Stomach (tissue), 8 donors: ENCODE measurements at regions not wholly inside any gene's neighbourhood (a gene's known extent, or its start where the extent isn't known, plus 50 kb on each side); places are given as distances from the start of the nearest gene placed in this dataset.
A peak's percentile ranks its signal among the peaks of the same experiment; 100 is the strongest.

Source experiments
- DNase-seq, 2 donors: peaks; one replicate each; pipeline versions ENCODE4 v3.0.0 to v3.0.0-alpha.2; 2013 to 2019
- H3K27ac ChIP-seq, 5 donors: fragments of 200-600 bp in 4 of 5; sonication (generic) in 4 of 5; one replicate each; pipeline ENCODE4 v1.5.1; 2013 to 2019; ENCODE audit warnings: mild to moderate bottlenecking in 1 of 5, moderate library complexity in 1 of 5
- H3K27me3 ChIP-seq, 3 donors: fragments of 200-600 bp; sonication (generic); one replicate each; pipeline ENCODE4 v1.5.1; 2017 to 2019; ENCODE audit warnings: mixed run types in 1 of 3
- H3K36me3 ChIP-seq, 4 donors: fragments of 200-600 bp; sonication (generic); 1 replicate in 3 of 4; 2 replicates in 1 of 4; pipeline ENCODE4 v1.5.1; 2016 to 2019
- H3K4me1 ChIP-seq, 4 donors: fragments of 200-600 bp; sonication (generic); one replicate each; pipeline ENCODE4 v1.5.1; 2016 to 2019
- H3K4me3 ChIP-seq, 4 donors: fragments of 200-600 bp; sonication (generic) in 3 of 4; one replicate each; pipeline ENCODE4 v1.5.1; 2016 to 2019; ENCODE audit warnings: mild to moderate bottlenecking in 1 of 4
- H3K9me3 ChIP-seq, 4 donors: fragments of 200-600 bp; sonication (generic); one replicate each; pipeline ENCODE4 v1.5.1; 2016 to 2019
- CTCF ChIP-seq, 7 experiments: fragments of 450-650 bp in 4 of 7; fragments of 200-600 bp in 3 of 7; sonication (generic) in 3 of 7; IDR thresholded peaks; one replicate each; pipeline ENCODE4 v1.5.1; 2016 to 2019; ENCODE audit warnings: antibody characterized with exemption in 7 of 7, control low read depth in 2 of 7, mild to moderate bottlenecking in 1 of 7
- EP300 ChIP-seq: sonication (generic); formaldehyde crosslinking; IDR thresholded peaks from one replicate; pipeline ENCODE4 v1.6.1; 2017; ENCODE audit warnings: antibody characterized with exemption
- POLR2A ChIP-seq, 4 donors: fragments of 450-650 bp; IDR thresholded peaks; one replicate each; pipeline ENCODE4 v1.6.1; 2016; ENCODE audit warnings: antibody characterized with exemption in 4 of 4, control low read depth in 2 of 4, mild to moderate bottlenecking in 1 of 4, moderate library complexity in 1 of 4
- POLR2AphosphoS5 ChIP-seq, 3 donors: sonication (generic); formaldehyde crosslinking; IDR thresholded peaks; one replicate each; pipeline ENCODE4 v1.6.1; 2016; ENCODE audit warnings: antibody characterized with exemption in 3 of 3
- WGBS, 5 donors: extraction: QIAGEN DNeasy Blood & Tissue Kit in 3 of 5; methylation state at CpG; one replicate each; pipeline versions ENCODE4 v1.1.5 to v1.1.7; 2013 to 2018; 5-methylcytosine and 5-hydroxymethylcytosine counted together
- intact Hi-C: fragments of 100-400 bp; cut with DNase I; formaldehyde crosslinking; loops from one replicate; pipeline ENCODE4 v1.15.1; 2023; ENCODE audit warnings: low total_unique reads
- donor health status: healthy with polysubstance abuse.
- donor health status: Bipolar disorder and iron deficiency.
- donor health status: healthy.

- Histone ChIP-seq H3K27me3 (no peaks in the 10 kb centered on the region), H3K4me3 (no peak overlapping the region), H3K9me3 (peaks cover 0 to 4% (median 2%) of the 10 kb centered on the region in 4 donors), H3K36me3 (no peaks in the 10 kb centered on the region), H3K27ac (no peak overlapping the region), H3K4me1 (no peaks in the 10 kb centered on the region)
- DNase-seq = no peak
- WGBS, 5 donors = 76 to 89% (median 79%) methylated on average over 2 of the region's 2 CpGs
- intact Hi-C loops = no loop called here
- no peak for TF ChIP-seq CTCF (IDR thresholded peaks at IDR 0.05)
- no peak for TF ChIP-seq POLR2A (IDR thresholded peaks at IDR 0.05)
- no peak for TF ChIP-seq EP300
- no peak for TF ChIP-seq POLR2AphosphoS5 (IDR thresholded peaks at IDR 0.05)
Observed at GRCh38 chr9:32258482-32258881, 126.0 kb upstream of the ACO1 start.

DNA sequence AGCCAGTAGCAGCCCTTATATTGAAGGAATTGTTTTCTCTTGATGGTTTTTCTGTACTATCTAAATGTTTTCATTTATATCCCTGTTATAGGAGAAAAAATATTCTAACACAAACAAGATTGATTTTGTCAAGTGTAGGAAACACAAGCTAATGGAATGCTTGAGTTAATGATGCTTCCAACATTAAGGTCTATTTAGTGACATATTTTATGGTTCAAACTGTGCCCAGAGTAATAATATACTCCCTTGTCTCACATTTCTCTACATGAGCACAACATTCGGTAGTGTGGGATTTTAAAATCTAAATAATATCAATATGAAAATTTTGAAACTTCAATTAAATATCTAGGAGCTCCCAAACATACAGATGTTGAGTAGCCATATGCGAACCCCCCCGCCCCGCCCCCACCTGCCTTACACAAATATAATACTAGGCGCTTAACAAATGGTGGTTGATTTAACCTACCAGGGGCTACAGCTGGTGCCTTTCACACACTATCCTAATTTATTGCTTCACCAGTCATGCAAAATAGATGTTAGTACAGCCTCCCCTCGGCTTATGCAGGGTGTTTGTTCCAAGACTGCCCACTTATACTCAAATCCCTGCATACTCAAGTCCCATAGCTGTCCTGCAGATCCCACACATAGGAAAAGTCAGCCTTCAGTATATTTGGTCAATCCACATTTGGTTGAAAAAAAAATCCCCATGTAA lies 124.1 kb upstream of the ACO1 start:
- no peaks in the 10 kb centered on the region for H3K4me1 ChIP-seq
- intact Hi-C loops = no loop called here
- no peak overlapping the region for H3K27ac ChIP-seq
- H3K9me3 ChIP-seq = peaks cover 0 to 4% (median 0%) of the 10 kb centered on the region in 4 donors
- no peaks in the 10 kb centered on the region for H3K36me3 ChIP-seq
- no peak overlapping the region for H3K4me3 ChIP-seq
- H3K27me3 ChIP-seq = no peaks in the 10 kb centered on the region
- no peak for DNase-seq
- 70 to 77% (median 72%) methylated on average over 6 of the region's 6 CpGs for WGBS, 5 donors
- TF ChIP-seq CTCF (IDR thresholded peaks at IDR 0.05) = no peak
- no peak for TF ChIP-seq POLR2A (IDR thresholded peaks at IDR 0.05)
- no peak for TF ChIP-seq POLR2AphosphoS5 (IDR thresholded peaks at IDR 0.05)
- TF ChIP-seq EP300 = no peak

- no peak for DNase-seq
- Histone ChIP-seq H3K27ac (no peak overlapping the region), H3K27me3 (no peaks in the 10 kb centered on the region), H3K36me3 (no peaks in the 10 kb centered on the region), H3K4me3 (no peak overlapping the region), H3K9me3 (peaks cover 0 to 4% (median 0%) of the 10 kb centered on the region in 4 donors), H3K4me1 (no peaks in the 10 kb centered on the region)
- TF ChIP-seq POLR2A (IDR thresholded peaks at IDR 0.05) = no peak
- TF ChIP-seq CTCF (IDR thresholded peaks at IDR 0.05) = no peak
- TF ChIP-seq EP300 = no peak
- TF ChIP-seq POLR2AphosphoS5 (IDR thresholded peaks at IDR 0.05) = no peak
- 48 to 63% (median 56%) methylated on average over 6 of the region's 6 CpGs for WGBS, 5 donors
- intact Hi-C loops = no loop called here
Observed at GRCh38 chr9:32264170-32264864, 120.1 kb upstream of the ACO1 start.

DNA sequence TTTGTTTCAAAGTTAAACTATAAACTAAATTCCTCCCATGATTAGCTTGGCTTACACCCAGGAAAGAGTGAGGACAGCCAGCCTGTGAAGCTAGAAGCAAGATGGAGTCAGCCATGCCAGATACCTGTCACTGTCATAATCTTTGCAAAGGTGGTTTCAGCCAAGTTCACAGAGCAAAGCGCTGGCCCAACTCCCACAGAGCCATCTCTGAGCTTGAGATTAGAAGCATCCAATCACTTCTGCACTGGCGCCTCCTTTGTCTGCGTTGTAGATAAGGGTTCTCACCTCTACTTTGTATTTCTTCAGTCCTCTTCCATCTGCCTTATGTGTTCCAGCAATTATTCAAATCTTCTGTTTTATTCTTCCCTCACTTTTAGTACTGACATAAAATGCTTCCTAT lies 119.4 kb upstream of the ACO1 start:
- no peaks in the 10 kb centered on the region for H3K4me1 ChIP-seq
- peak in 1 of 2 donors; percentile 19 for DNase-seq
- H3K27ac ChIP-seq = no peak overlapping the region
- no peaks in the 10 kb centered on the region for H3K27me3 ChIP-seq
- H3K4me3 ChIP-seq = no peak overlapping the region
- H3K36me3 ChIP-seq = no peaks in the 10 kb centered on the region
- WGBS, 5 donors = 59 to 77% (median 62%) methylated on average over 3 of the region's 3 CpGs
- TF ChIP-seq POLR2AphosphoS5 (IDR thresholded peaks at IDR 0.05) (no peak), CTCF (IDR thresholded peaks at IDR 0.05) (no peak), EP300 (no peak), POLR2A (IDR thresholded peaks at IDR 0.05) (no peak)
- intact Hi-C loops = no loop called here
- H3K9me3 ChIP-seq = peaks cover 0 to 4% (median 0%) of the 10 kb centered on the region in 4 donors
